Activated T-cell treated with anti-CD3 and anti-CD28 coated beads for 48 hours (primary cell): ENCODE measurements at regions not wholly inside any gene's neighbourhood (a gene's known extent, or its start where the extent isn't known, plus 50 kb on each side); places are given as distances from the start of the nearest gene placed in this dataset.
A peak's percentile ranks its signal among the peaks of the same experiment; 100 is the strongest.
"Not testable (repeated sequence)": the region's sequence is repeated elsewhere in the genome, so short reads cannot be mapped to it uniquely, and the experiment has no call there.

Source experiments
- DNase-seq: peaks from one replicate; pipeline ENCODE4 v3.0.0-alpha.2; 2020; ENCODE audit warnings: low read depth

- no peak for DNase-seq
These were observed 87.7 kb downstream of the RTP5 start for GRCh38 chr2:241957276-241957675.

- DNase-seq: no peak
These were observed 89.5 kb downstream of the RTP5 start for GRCh38 chr2:241958818-241959545.

GRCh38 chr2:241959751-241960269, 90.3 kb downstream of the RTP5 start:
- DNase-seq: no peak

- no peak for DNase-seq
These were observed 91.9 kb downstream of the RTP5 start for GRCh38 chr2:241961454-241961853.

DNA sequence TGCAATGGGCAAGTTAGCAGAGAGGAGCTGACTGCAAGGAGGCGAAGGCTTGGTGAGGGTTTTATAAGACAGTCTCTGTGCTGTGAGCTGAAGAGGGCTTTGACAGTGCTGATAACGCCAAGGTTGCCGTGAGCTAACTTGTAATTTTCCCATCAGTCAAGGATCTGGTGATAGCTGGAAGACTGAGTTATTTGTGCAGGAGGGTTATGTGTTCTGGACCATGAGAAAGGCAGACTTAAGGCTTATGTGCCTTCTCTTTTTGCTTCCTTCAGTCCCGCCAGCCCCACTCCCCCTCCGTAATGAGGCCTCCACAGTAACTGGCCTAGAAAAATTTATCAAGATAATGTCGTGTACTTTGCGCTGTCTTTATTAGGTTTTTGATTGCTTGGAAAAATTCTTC, 94.6 kb downstream of the RTP5 start:
- DNase-seq: no peak

DNA sequence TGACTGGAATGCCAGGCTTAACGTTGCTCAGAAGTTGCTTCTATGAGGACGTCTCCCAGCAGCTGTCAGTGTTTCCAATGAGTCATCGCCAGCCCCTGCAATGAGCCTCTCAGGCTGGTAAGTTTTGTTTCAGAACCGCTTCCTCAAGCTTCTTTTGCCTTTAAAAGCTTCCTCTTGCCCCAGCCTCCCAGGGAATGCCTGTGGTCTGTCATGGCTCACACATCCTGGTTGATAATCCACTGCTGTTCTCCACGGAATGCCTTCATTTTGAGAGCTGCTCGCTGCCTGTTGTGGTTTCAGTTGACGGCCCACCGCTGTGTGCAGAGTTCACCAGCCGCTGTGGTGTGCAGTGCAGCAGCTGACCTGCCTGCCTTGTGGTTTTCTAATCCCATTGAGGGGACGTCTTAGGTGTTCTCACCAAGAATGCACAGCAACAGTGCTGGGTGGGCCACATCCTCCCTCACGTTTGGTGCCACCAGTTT, 96.4 kb downstream of the RTP5 start:
- peak; percentile 58 for DNase-seq

- DNase-seq: no peak
These were observed 97.3 kb downstream of the RTP5 start for GRCh38 chr2:241966647-241967466.

GRCh38 chr2:241967467-241968144, 98.1 kb downstream of the RTP5 start:
- DNase-seq: no peak

DNA sequence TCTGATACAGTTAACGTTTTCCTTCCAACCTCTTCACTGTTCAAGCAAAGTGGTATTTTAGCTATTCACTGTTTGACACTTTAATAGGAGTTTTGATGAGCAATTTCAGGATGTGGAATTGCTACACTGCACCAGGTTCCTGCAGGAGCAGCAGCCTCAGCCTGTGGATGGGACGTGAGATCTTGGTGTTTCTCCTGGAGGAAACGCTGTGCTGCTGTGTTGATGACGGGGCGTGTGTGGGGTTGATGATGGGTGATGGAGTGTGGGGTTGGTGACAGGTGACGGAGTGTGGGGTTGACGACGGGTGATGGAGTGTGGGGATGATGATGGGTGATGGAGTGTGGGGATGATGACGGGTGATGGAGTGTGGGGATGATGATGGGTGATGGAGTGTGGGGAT, 98.9 kb downstream of the RTP5 start:
- DNase-seq: no peak

DNA sequence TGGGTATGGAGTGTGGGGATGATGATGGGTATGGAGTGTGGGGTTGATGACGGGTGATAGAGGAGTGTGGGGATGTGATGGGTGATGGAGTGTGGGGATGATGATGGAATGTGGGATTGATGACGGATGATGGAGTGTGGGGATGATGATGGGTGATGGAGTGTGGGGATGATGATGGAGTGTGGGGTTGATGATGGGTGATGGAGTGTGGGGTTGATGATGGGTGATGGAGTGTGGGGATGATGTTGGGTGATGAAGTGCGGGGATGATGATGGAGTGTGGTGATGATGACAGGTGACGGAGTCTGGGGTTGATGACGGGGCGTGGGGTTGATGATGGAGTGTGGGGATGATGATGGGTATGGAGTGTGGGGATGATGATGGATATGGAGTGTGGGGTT, 99.7 kb downstream of the RTP5 start:
- DNase-seq: not testable (repeated sequence)

DNA sequence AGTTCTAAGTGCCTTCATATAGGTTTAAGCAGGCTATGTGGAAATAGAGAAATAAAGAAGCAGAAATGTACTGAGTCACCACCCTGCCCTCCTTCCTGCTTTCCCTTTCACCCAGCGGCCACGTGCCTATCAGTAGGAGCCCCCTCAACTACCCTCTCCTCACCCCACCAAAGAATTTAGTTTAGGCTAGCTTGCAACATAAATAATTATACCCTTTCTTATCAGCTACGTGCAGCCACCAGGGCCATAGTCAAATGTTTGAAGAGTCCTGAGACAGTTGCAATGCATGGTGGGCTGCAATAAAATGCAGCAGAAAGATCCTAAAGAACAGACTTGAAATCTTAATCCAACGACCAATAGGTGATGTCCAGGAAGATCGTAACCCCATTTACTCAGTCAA, 101.2 kb downstream of the RTP5 start:
- no peak for DNase-seq

GRCh38 chr2:241974096-241974495, 104.6 kb downstream of the RTP5 start:
- DNase-seq: no peak

DNA sequence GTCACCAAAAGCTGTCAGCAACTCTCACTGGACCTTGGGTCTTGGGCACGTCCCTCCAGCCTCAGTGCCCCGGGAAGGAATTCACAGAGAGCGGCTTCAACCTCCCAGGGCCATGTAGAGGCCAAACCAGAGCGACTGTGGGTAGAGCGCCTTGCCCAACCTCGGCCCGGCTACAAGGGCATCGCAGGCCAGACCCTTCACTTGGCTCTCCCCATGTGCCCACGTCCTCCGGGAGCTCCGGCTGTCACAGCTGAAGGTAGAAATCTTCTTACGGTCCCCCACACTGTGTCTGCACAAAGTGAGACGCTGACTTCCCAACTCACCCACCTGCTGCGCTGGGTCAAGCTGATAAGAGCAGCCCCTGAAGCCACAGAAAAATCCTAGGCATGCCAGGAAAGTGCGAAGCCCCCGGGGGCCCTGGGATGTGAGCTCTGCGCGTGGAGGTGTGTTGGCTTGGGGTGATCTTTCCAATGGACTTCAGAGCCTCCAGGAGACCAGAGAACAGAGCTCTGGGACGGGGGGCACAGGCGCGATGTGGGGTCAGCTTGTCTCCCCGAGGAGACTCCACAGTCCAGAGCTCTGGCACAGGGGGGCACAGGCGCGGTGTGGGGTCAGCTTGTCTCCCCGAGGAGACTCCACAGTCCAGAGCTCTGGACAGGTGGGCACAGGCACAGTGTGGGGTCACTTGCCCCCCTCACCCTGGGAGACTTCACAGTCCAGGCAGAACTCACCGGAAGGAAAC, 105.5 kb downstream of the RTP5 start:
- no peak for DNase-seq

DNA sequence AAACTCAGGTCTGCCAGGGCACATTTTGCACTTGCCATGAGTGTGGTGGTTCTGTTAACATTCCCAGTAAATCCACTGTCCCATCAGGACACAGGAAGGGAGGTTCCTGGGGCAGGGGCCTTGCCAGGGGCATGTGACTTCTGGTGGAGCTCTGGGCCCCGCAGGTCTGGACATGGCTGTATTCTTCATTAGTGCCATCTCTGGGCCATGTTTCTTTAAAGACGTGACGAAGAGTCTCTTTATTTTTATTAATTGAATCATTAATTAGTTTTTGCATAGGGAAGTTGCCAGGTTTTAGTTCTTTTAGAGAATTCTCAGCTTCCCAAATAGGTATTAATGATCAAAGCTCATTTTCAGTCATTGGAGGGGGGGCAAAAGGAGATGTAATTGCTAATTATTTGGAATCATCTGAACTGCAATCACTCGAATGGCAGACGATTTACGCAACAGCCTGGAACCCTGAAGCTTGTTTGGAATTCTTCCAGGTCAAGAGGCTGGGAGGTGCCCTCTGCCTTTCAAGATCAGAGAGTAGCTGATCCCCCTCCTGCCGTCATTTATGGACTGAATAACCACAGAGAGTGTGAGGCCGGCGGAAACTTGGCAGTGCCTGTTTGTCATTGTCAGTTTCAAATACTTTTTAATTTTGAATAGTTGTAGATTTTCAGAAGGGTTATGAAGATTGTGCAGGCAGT, 106.2 kb downstream of the RTP5 start:
- no peak for DNase-seq

GRCh38 chr2:241976296-241976695, 106.8 kb downstream of the RTP5 start:
- DNase-seq: no peak

DNA sequence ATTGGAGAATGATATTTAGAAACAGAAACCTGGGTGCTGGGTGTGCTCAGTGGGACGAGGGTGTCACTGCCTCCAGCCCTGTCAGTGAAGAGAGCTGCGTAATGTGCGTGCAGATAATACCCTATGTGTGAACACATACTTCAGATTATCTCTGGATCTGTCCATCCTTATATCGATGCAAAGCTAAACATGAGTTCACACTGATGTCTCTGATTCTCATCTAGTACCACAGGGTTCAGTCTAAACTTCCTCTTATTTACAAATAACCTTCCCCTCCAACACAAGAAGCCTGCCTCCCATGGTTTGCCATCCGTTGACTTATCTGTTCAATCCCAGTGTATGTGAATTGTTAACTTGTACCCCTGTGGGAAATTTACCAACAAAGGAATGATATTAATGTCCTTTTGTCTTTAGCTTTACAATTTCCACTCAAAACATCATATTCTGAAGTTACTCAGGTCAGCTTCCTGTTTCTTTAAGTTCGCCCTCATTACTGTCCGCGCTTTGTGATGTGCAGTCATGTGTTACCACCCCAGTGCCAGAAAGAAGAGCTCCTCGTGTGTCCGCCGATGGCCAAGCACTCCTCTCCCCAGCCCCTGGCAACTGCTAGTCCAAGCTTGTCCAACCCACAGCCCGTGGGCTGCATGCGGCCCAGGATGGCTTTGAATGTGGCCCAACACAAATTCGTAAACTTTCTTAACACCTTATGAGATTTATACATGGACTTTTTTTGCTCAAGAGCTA, 108.2 kb downstream of the RTP5 start:
- no peak for DNase-seq

DNA sequence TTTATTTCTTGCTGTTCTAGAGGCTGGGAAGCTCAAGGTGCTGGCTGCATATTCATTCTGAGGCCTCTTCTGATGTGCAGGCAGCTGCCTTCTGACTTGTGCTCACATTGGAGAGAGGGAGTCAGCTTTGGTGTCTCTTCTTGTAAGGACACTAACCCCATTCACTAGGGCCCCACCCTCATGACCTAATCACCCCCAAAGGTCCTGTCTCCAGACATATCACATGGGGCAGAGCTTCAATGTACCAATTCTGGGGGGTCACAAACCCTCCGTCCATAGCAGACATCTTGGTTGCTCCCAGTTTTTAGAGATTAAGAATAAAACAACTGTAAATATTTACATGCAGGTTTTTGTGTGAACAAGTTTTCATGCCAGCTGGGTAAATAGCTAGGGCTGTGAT, 109.1 kb downstream of the RTP5 start:
- DNase-seq: no peak

DNA sequence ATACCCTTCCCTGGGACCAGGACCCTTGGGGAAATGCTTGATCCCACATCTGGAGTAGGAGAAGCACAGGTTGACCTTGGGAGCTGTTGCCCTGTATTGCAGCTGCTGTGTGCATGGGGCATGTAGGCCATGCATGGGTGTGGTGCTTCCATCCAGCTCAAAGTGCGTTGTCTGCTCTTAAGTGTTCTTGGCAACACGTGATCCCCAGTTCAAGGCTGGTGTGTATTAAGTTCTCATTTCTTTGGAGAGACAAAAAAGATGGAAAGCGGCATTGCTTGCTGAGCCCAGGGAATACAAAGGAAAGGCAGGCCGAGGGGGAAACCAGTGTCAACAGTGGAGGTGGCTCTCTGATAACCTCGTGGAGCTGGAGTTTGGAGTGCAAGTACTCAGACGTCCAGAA, 110.7 kb downstream of the RTP5 start:
- no peak for DNase-seq

DNA sequence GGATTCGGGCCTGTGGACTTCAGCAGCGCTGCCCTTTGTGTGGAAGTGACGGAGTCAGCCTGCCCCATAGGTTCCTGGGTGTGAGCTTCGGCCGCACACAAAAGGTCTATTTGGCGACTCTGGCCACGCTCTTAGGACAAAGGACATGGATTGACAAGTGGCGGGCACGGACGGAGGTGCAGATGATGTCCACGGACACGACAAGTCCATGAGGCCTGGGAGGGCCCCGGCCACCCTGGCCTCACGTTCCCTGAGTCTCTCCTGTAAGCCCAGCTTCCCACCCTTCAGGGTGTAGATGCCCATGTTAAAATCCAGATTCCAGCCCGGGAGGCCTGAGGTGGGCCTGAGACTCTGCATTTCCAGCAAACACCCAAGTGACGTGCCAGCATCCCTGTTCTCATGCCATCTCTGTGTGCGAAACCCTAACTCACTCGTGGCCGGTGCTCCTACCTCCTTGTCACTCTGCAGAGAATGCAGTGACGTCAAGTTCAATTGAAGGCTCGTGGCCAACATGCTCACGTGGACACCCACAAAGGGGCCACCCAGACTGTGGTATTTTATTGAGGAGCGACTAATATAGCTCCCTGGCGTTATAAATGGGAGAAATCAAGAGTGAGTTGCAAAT, 111.7 kb downstream of the RTP5 start:
- DNase-seq: no peak
